ENCODE measurements at regions not wholly inside any gene's neighbourhood (a gene's known extent, or its start where the extent isn't known, plus 50 kb on each side); places are given as distances from the start of the nearest gene placed in this dataset.
"Not testable (repeated sequence)": the region's sequence is repeated elsewhere in the genome, so short reads cannot be mapped to it uniquely, and the experiment has no call there.

- intact Hi-C loops (cut with DNase I): no loop called here
- DNase-seq (ENCODE audit: low spot score): no peak
Measured at GRCh38 chr4:33465565-33465964, 2745.4 kb downstream of the PCDH7 start.

- DNase-seq (ENCODE audit: low spot score): peak; percentile 63
- intact Hi-C loops (cut with DNase I): no loop called here
Measured at GRCh38 chr4:33467291-33467690, 2747.1 kb downstream of the PCDH7 start.

GRCh38 chr4:33470805-33471204, 2750.6 kb downstream of the PCDH7 start:
- intact Hi-C loops (cut with DNase I): no loop called here
- DNase-seq (ENCODE audit: low spot score): no peak

- intact Hi-C loops (cut with DNase I): no loop called here
- no peak for DNase-seq (ENCODE audit: low spot score)
Measured at GRCh38 chr4:33477715-33478114, 2757.5 kb downstream of the PCDH7 start.

GRCh38 chr4:33482773-33483172, 2761.5 kb downstream of the ARAP2 start:
- no peak for DNase-seq (ENCODE audit: low spot score)
- intact Hi-C loops (cut with DNase I): no loop called here

- intact Hi-C loops (cut with DNase I): no loop called here
- DNase-seq (ENCODE audit: low spot score): no peak
Measured at GRCh38 chr4:33485111-33485510, 2759.2 kb downstream of the ARAP2 start.

GRCh38 chr4:33493231-33493630, 2751.1 kb downstream of the ARAP2 start:
- DNase-seq (ENCODE audit: low spot score): no peak
- intact Hi-C loops (cut with DNase I): no loop called here

GRCh38 chr4:33494150-33494549, 2750.2 kb downstream of the ARAP2 start:
- no peak for DNase-seq (ENCODE audit: low spot score)

GRCh38 chr4:33501587-33501986, 2742.7 kb downstream of the ARAP2 start:
- DNase-seq (ENCODE audit: low spot score); intact Hi-C loops (cut with DNase I): not testable (repeated sequence)

More at GRCh38 chr4:33494150-33494549, 2750.2 kb downstream of the ARAP2 start:
- intact Hi-C loops (cut with DNase I): no loop called here

GRCh38 chr4:33512397-33512796, 2731.9 kb downstream of the ARAP2 start:
- DNase-seq (ENCODE audit: low spot score): no peak
- intact Hi-C loops (cut with DNase I): no loop called here

- DNase-seq (ENCODE audit: low spot score): no peak
- intact Hi-C loops (cut with DNase I): no loop called here
Measured at GRCh38 chr4:33518856-33519255, 2725.5 kb downstream of the ARAP2 start.

GRCh38 chr4:33532821-33533220, 2711.5 kb downstream of the ARAP2 start:
- no peak for DNase-seq (ENCODE audit: low spot score)
- intact Hi-C loops (cut with DNase I): no loop called here

GRCh38 chr4:33536898-33537297, 2707.4 kb downstream of the ARAP2 start:
- intact Hi-C loops (cut with DNase I): no loop called here
- no peak for DNase-seq (ENCODE audit: low spot score)

- intact Hi-C loops (cut with DNase I): no loop called here
- DNase-seq (ENCODE audit: low spot score): no peak
Measured at GRCh38 chr4:33537527-33537926, 2706.8 kb downstream of the ARAP2 start.

- no peak for DNase-seq (ENCODE audit: low spot score)
- intact Hi-C loops (cut with DNase I): no loop called here
Measured at GRCh38 chr4:33543941-33544450, 2700.3 kb downstream of the ARAP2 start.

- intact Hi-C loops (cut with DNase I): no loop called here
Measured at GRCh38 chr4:33551244-33551643, 2693.1 kb downstream of the ARAP2 start.

GRCh38 chr4:33561259-33561658, 2683.1 kb downstream of the ARAP2 start:
- no peak for DNase-seq (ENCODE audit: low spot score)
- intact Hi-C loops (cut with DNase I): no loop called here

More at GRCh38 chr4:33551244-33551643, 2693.1 kb downstream of the ARAP2 start:
- no peak for DNase-seq (ENCODE audit: low spot score)

GRCh38 chr4:33566649-33567048, 2677.7 kb downstream of the ARAP2 start:
- no peak for DNase-seq (ENCODE audit: low spot score)
- intact Hi-C loops (cut with DNase I): no loop called here

- DNase-seq (ENCODE audit: low spot score): no peak
- intact Hi-C loops (cut with DNase I): no loop called here
Measured at GRCh38 chr4:33577791-33578190, 2666.5 kb downstream of the ARAP2 start.

- no peak for DNase-seq (ENCODE audit: low spot score)
- intact Hi-C loops (cut with DNase I): loop anchor here in 1 of 2 donors (5.0 kb wide), 1 partner anchor 177 kb away; no protein-coding TSS in a partner anchor
Measured at GRCh38 chr4:33579951-33580350, 2664.4 kb downstream of the ARAP2 start.

GRCh38 chr4:33592701-33593100, 2651.6 kb downstream of the ARAP2 start:
- DNase-seq (ENCODE audit: low spot score): no peak
- intact Hi-C loops (cut with DNase I): no loop called here

GRCh38 chr4:33606951-33607350, 2637.4 kb downstream of the ARAP2 start:
- DNase-seq (ENCODE audit: low spot score): no peak
- intact Hi-C loops (cut with DNase I): no loop called here
